GM23338 (cell line): ENCODE measurements at regions not wholly inside any gene's neighbourhood (a gene's known extent, or its start where the extent isn't known, plus 50 kb on each side); places are given as distances from the start of the nearest gene placed in this dataset.

Experiments
- ATAC-seq: fragments of 200-7000 bp; cut with Tn5 transposase; 3 replicates; pipeline ENCODE4 v1.9.1; 2020
- DNase-seq: peaks from one replicate; pipeline ENCODE4 v3.0.0-alpha.2; 2015; ENCODE audit warnings: low spot score
- H2AFZ ChIP-seq: fragments of 200-600 bp; sonication (generic); 2 replicates; pipeline ENCODE4 v1.8.0; 2016; ENCODE audit warnings: antibody characterized with exemption, mild to moderate bottlenecking, moderate library complexity
- H3F3A ChIP-seq: fragments of 200-600 bp; sonication (generic); replicated peaks from 2 replicates; pipeline ENCODE4 v1.8.0; 2017; ENCODE audit warnings: antibody characterized with exemption, mixed run types, low read depth
- H3K27ac ChIP-seq: fragments of 200-600 bp; sonication (generic); 2 replicates; pipeline ENCODE4 v1.6.1; 2016; ENCODE audit warnings: low read depth
- H3K27me3 ChIP-seq: fragments of 200-600 bp; sonication (generic); 2 replicates; pipeline ENCODE4 v1.8.0; 2016; ENCODE audit warnings: mild to moderate bottlenecking, mixed run types, moderate library complexity; ENCODE audit not compliant: insufficient read depth
- H3K36me3 ChIP-seq: fragments of 200-600 bp; sonication (generic); 2 replicates; pipeline ENCODE4 v1.8.0; 2016; ENCODE audit warnings: mild to moderate bottlenecking; ENCODE audit not compliant: insufficient read depth
- H3K4me1 ChIP-seq: fragments of 200-600 bp; sonication (generic); 2 replicates; pipeline ENCODE4 v1.8.0; 2016; ENCODE audit warnings: mild to moderate bottlenecking, moderate library complexity; ENCODE audit not compliant: insufficient read depth
- H3K4me2 ChIP-seq: fragments of 200-600 bp; sonication (generic); 2 replicates; pipeline ENCODE4 v1.7.1; 2017; ENCODE audit warnings: mixed run types
- H3K4me3 ChIP-seq: fragments of 200-600 bp; sonication (generic); 2 replicates; pipeline ENCODE4 v1.6.1; 2016; ENCODE audit warnings: mixed run types
- H3K79me2 ChIP-seq: fragments of 200-600 bp; sonication (generic); replicated peaks from 2 replicates; pipeline ENCODE4 v1.8.0; 2017; ENCODE audit warnings: mild to moderate bottlenecking; ENCODE audit not compliant: insufficient read depth
- H3K9me2 ChIP-seq: fragments of 200-600 bp; sonication (generic); 2 replicates; pipeline ENCODE4 v1.8.0; 2017; ENCODE audit not compliant: insufficient read depth
- H4K20me1 ChIP-seq: fragments of 200-600 bp; sonication (generic); replicated peaks from 2 replicates; pipeline ENCODE4 v1.8.0; 2017; ENCODE audit warnings: mild to moderate bottlenecking; ENCODE audit not compliant: insufficient read depth
- H3K27ac Mint-ChIP-seq: 2 replicates; pipeline ENCODE4 v1.8.0; 2020; ENCODE audit warnings: inconsistent platforms, mild to moderate bottlenecking, moderate library complexity, mixed read lengths
- H3K27me3 Mint-ChIP-seq: 3 replicates; pipeline ENCODE4 v1.8.0; 2022; ENCODE audit warnings: low read depth, mild to moderate bottlenecking, moderate library complexity, mixed read lengths, inconsistent platforms; ENCODE audit not compliant: insufficient read depth, poor library complexity
- H3K36me3 Mint-ChIP-seq: 3 replicates; pipeline ENCODE4 v1.8.0; 2021; ENCODE audit warnings: low read depth, mild to moderate bottlenecking, inconsistent platforms, moderate library complexity, mixed read lengths
- H3K4me1 Mint-ChIP-seq: 3 replicates; pipeline ENCODE4 v1.8.0; 2020; ENCODE audit warnings: mild to moderate bottlenecking, inconsistent platforms, mixed read lengths
- H3K4me3 Mint-ChIP-seq: 3 replicates; pipeline ENCODE4 v1.8.0; 2021; ENCODE audit warnings: moderate library complexity, mild to moderate bottlenecking, inconsistent platforms, mixed read lengths
- H3K9me3 Mint-ChIP-seq: 3 replicates; pipeline ENCODE4 v1.8.0; 2020; ENCODE audit warnings: moderate library complexity, mild to moderate bottlenecking, inconsistent platforms, mixed read lengths
- CREB1 ChIP-seq: fragments of 250-450 bp; sonication (Bioruptor Pico); IDR thresholded peaks from 2 replicates; pipeline ENCODE4 v1.5.0; 2020; ENCODE audit warnings: low read depth, mild to moderate bottlenecking, moderate library complexity
- CTCF ChIP-seq, 2 experiments: fragments of 200-600 bp in 1 of 2; sonication (generic) in 1 of 2; conservative IDR thresholded peaks; 2 replicates each; pipeline versions ENCODE4 v1.5.1 to v1.6.1; 2016 to 2017; ENCODE audit warnings: antibody characterized with exemption in 2 of 2, low read depth in 2 of 2, mild to moderate bottlenecking in 2 of 2, moderate library complexity in 1 of 2
- ETS1 ChIP-seq: IDR thresholded peaks from 2 replicates; pipeline ENCODE4 v1.6.1; 2016; ENCODE audit warnings: antibody characterized with exemption
- EZH2 ChIP-seq: fragments of 200-600 bp; sonication (generic); IDR thresholded peaks from one replicate; pipeline ENCODE4 v1.8.0; 2017; ENCODE audit warnings: antibody characterized with exemption, mild to moderate bottlenecking, low read depth; ENCODE audit not compliant: unreplicated experiment
- EZH2phosphoT487 ChIP-seq: fragments of 200-600 bp; sonication (generic); IDR thresholded peaks from one replicate; pipeline ENCODE4 v1.8.1; 2018; ENCODE audit warnings: antibody characterized with exemption; ENCODE audit not compliant: unreplicated experiment
- JUNB ChIP-seq: IDR thresholded peaks from one replicate; pipeline ENCODE4 v1.6.1; 2016; ENCODE audit warnings: antibody characterized with exemption; ENCODE audit not compliant: unreplicated experiment
- NANOG ChIP-seq: IDR thresholded peaks from 2 replicates; pipeline ENCODE4 v1.6.1; 2016; ENCODE audit warnings: antibody characterized with exemption, borderline replicate concordance
- POLR2AphosphoS5 ChIP-seq: IDR thresholded peaks from 2 replicates; pipeline ENCODE4 v1.6.1; 2016; ENCODE audit warnings: antibody characterized with exemption, low read depth
- REST ChIP-seq: IDR thresholded peaks from one replicate; pipeline ENCODE4 v1.6.1; 2018; ENCODE audit warnings: antibody characterized with exemption; ENCODE audit not compliant: unreplicated experiment
- STAT1 ChIP-seq: IDR thresholded peaks from one replicate; pipeline ENCODE4 v1.6.1; 2016; ENCODE audit warnings: antibody characterized with exemption; ENCODE audit not compliant: unreplicated experiment
- ZNF114 ChIP-seq: fragments of 250-450 bp; sonication (Bioruptor Pico); IDR thresholded peaks from 2 replicates; pipeline ENCODE4 v1.5.0; 2020; ENCODE audit warnings: mild to moderate bottlenecking, moderate library complexity
- ZNF331 ChIP-seq: fragments of 250-450 bp; sonication (Bioruptor Pico); IDR thresholded peaks from 2 replicates; pipeline ENCODE4 v1.5.0; 2020; ENCODE audit warnings: low read depth, mild to moderate bottlenecking, moderate library complexity
- ZNF462 ChIP-seq: fragments of 250-450 bp; sonication (Bioruptor Pico); IDR thresholded peaks from 2 replicates; pipeline ENCODE4 v1.5.0; 2020; ENCODE audit warnings: mild to moderate bottlenecking, moderate library complexity

- H3K27ac Mint-ChIP-seq: no peak overlapping the region
- H3K27me3 Mint-ChIP-seq: peaks cover 2% of the 10 kb centered on the region
- Histone ChIP-seq H2AFZ (no peak overlapping the region), H3K4me3 (no peak overlapping the region), H3K27ac (no peak overlapping the region), H3K79me2 (no peaks in the 10 kb centered on the region), H3F3A (no peaks in the 10 kb centered on the region), H4K20me1 (no peaks in the 10 kb centered on the region), H3K36me3 (no peaks in the 10 kb centered on the region), H3K9me2 (peaks cover 19% of the 10 kb centered on the region; the same call in 1 of the 2 replicates), H3K4me2 (no peak overlapping the region), H3K4me1 (peaks cover 15% of the 10 kb centered on the region), H3K27me3 (no peaks in the 10 kb centered on the region)
- peaks cover 13% of the 10 kb centered on the region for H3K4me1 Mint-ChIP-seq
- H3K9me3 Mint-ChIP-seq: peaks cover 3% of the 10 kb centered on the region; the same call in 2 of the 3 replicates
- no peaks in the 10 kb centered on the region for H3K36me3 Mint-ChIP-seq
- DNase-seq (no peak), ATAC-seq (no peak)
- TF ChIP-seq STAT1 (no peak), REST (no peak), ZNF462 (CRISPR knock-in tag) (no peak), POLR2AphosphoS5 (no peak), ZNF331 (CRISPR knock-in tag) (no peak), JUNB (no peak), CREB1 (CRISPR knock-in tag) (no peak), CTCF (conservative IDR thresholded peaks at IDR 0.05; ENCODE audit: low read depth in 2 of 2) (no peak), EZH2 (no peak), NANOG (no peak), EZH2phosphoT487 (no peak), ETS1 (no peak), ZNF114 (no peak)
- H3K4me3 Mint-ChIP-seq: no peak overlapping the region
Measured at GRCh38 chr2:66122516-66122915, 312.4 kb upstream of the MEIS1 start.
